OCI-LY7 (cell line): ENCODE measurements at regions not wholly inside any gene's neighbourhood (a gene's known extent, or its start where the extent isn't known, plus 50 kb on each side); places are given as distances from the start of the nearest gene placed in this dataset.

ENCODE experiments used
- BruUV-seq: library from RNA; stranded (reverse); fragments of 400-500 nt; replicated peaks from 2 replicates; lab custom pipeline; 2021; lab: Mats Ljungman, UMichigan
- CTCF ChIA-PET: fragments of 300-600 bp; sonication (Branson Sonifier 250); formaldehyde crosslinking; loops from one replicate; lab custom pipeline; 2022; ENCODE audit warnings: antibody characterized with exemption; ENCODE audit not compliant: unreplicated experiment; lab: Charles Lee
- POLR2A ChIA-PET: fragments of 300-600 bp; sonication (Branson Sonifier 250); formaldehyde crosslinking; loops from one replicate; lab custom pipeline; 2022; ENCODE audit warnings: antibody characterized with exemption; lab: Charles Lee
- DNase-seq: peaks from one replicate; pipeline ENCODE4 v3.0.0-alpha.2; 2015; ENCODE audit warnings: low spot score
- H2AFZ ChIP-seq: fragments of 200-600 bp; sonication (generic), shearing (Covaris generic); 2 replicates; pipeline ENCODE4 v1.6.1; 2014; ENCODE audit warnings: mild to moderate bottlenecking, antibody characterized with exemption, low read length, moderate library complexity
- H3K27ac ChIP-seq: fragments of 200-600 bp; sonication (generic); 2 replicates; pipeline ENCODE4 v1.5.1; 2014; ENCODE audit warnings: mixed run types, low read depth, mild to moderate bottlenecking, moderate library complexity, low read length, inconsistent platforms; ENCODE audit not compliant: poor library complexity, severe bottlenecking
- H3K36me3 ChIP-seq: fragments of 200-600 bp; sonication (generic); 2 replicates; pipeline ENCODE4 v1.6.1; 2014; ENCODE audit warnings: mild to moderate bottlenecking, antibody characterized with exemption, low read length, moderate library complexity, mixed read lengths; ENCODE audit not compliant: insufficient read depth
- H3K4me1 ChIP-seq: fragments of 200-600 bp; sonication (generic); 2 replicates; pipeline ENCODE4 v1.5.1; 2014; ENCODE audit warnings: mild to moderate bottlenecking, low read length; ENCODE audit not compliant: insufficient read depth, poor library complexity, severe bottlenecking
- H3K4me2 ChIP-seq: fragments of 200-600 bp; sonication (generic); 2 replicates; pipeline ENCODE4 v1.6.1; 2014; ENCODE audit warnings: mild to moderate bottlenecking, low read length
- H3K4me3 ChIP-seq: fragments of 200-600 bp; sonication (generic); 2 replicates; pipeline ENCODE4 v1.5.1; 2014; ENCODE audit warnings: mild to moderate bottlenecking, low read depth, low read length; ENCODE audit not compliant: poor library complexity, severe bottlenecking
- H3K79me2 ChIP-seq: fragments of 200-600 bp; sonication (generic); 2 replicates; pipeline ENCODE4 v1.6.1; 2016; ENCODE audit warnings: low read depth, mild to moderate bottlenecking, low read length, moderate library complexity, mixed read lengths; ENCODE audit not compliant: insufficient read depth
- H3K9me2 ChIP-seq: fragments of 200-600 bp; sonication (generic); 2 replicates; pipeline ENCODE4 v1.6.1; 2016; ENCODE audit warnings: mild to moderate bottlenecking, low read length, mixed read lengths; ENCODE audit not compliant: insufficient read depth
- H3K9me3 ChIP-seq: fragments of 200-600 bp; sonication (generic); 2 replicates; pipeline ENCODE4 v1.6.1; 2014; ENCODE audit warnings: mild to moderate bottlenecking, mixed run types, low read length, mixed read lengths
- H4K20me1 ChIP-seq: fragments of 200-600 bp; sonication (generic); 2 replicates; pipeline ENCODE4 v1.6.1; 2014; ENCODE audit warnings: mild to moderate bottlenecking, antibody characterized with exemption, low read length, moderate library complexity, mixed read lengths; ENCODE audit not compliant: insufficient read depth
- CTCF ChIP-seq: fragments of 200-600 bp; sonication (generic); conservative IDR thresholded peaks from 2 replicates; pipeline ENCODE4 v1.5.1; 2014; ENCODE audit warnings: mild to moderate bottlenecking, antibody characterized with exemption, low read length, moderate library complexity, mixed read lengths
- EZH2phosphoT487 ChIP-seq: fragments of 200-600 bp; sonication (generic); IDR thresholded peaks from 2 replicates; pipeline ENCODE4 v1.6.1; 2018; ENCODE audit warnings: low read depth, borderline replicate concordance, mild to moderate bottlenecking, mixed run types, antibody characterized with exemption, low read length, moderate library complexity, mixed read lengths
- intact Hi-C: fragments of 100-400 bp; cut with micrococcal nuclease; formaldehyde crosslinking; loops from one replicate; pipeline ENCODE4 v1.10.0; 2022; ENCODE audit not compliant: unreplicated experiment

- intact Hi-C loops, result no loop called here
- no TSS peak for BruUV-seq
These were observed 680.4 kb upstream of the ITGA1 start for GRCh38 chr5:52107210-52107905.

GRCh38 chr5:52119768-52120167 is 667.9 kb upstream of the ITGA1 start:
- Histone ChIP-seq H3K4me1 (no peaks in the 10 kb centered on the region), H3K9me3 (no peaks in the 10 kb centered on the region), H3K27ac (no peak overlapping the region), H4K20me1 (no peaks in the 10 kb centered on the region), H3K4me3 (no peak overlapping the region), H3K79me2 (no peaks in the 10 kb centered on the region), H3K9me2 (no peaks in the 10 kb centered on the region), H3K36me3 (no peaks in the 10 kb centered on the region), H3K4me2 (no peak overlapping the region), H2AFZ (no peak overlapping the region)
- no TSS peak for BruUV-seq
- TF ChIP-seq CTCF, result no peak
- TF ChIP-seq EZH2phosphoT487, result no peak
- DNase-seq, result no peak
- ChIA-PET CTCF (no interaction called here), POLR2A (interaction anchor here (0.8 kb wide), 1 partner anchor 120 kb away, joined by 3 read pairs; no protein-coding TSS in a partner anchor)
- intact Hi-C loops, result no loop called here

More at GRCh38 chr5:52107210-52107905, 680.4 kb upstream of the ITGA1 start:
- Histone ChIP-seq H3K9me2 (no peaks in the 10 kb centered on the region), H3K4me2 (no peak overlapping the region), H2AFZ (no peak overlapping the region), H3K4me1 (no peaks in the 10 kb centered on the region), H4K20me1 (no peaks in the 10 kb centered on the region), H3K4me3 (no peak overlapping the region), H3K36me3 (no peaks in the 10 kb centered on the region), H3K27ac (no peak overlapping the region), H3K9me3 (no peaks in the 10 kb centered on the region), H3K79me2 (no peaks in the 10 kb centered on the region)
- ChIA-PET POLR2A (no interaction called here), CTCF (no interaction called here)
- TF ChIP-seq CTCF, result no peak
- no peak for TF ChIP-seq EZH2phosphoT487
- DNase-seq, result no peak

- no peak for DNase-seq
- no peak overlapping the region for H3K4me2 ChIP-seq
- no peak overlapping the region for H3K4me3 ChIP-seq
- no peak for TF ChIP-seq CTCF
- TF ChIP-seq EZH2phosphoT487, result no peak
- H3K36me3 ChIP-seq, result no peaks in the 10 kb centered on the region
- intact Hi-C loops, result no loop called here
- ChIA-PET CTCF (no interaction called here), POLR2A (no interaction called here)
- no peaks in the 10 kb centered on the region for H3K9me2 ChIP-seq
- H3K79me2 ChIP-seq, result no peaks in the 10 kb centered on the region
- H3K27ac ChIP-seq, result no peak overlapping the region
- BruUV-seq, result no TSS peak
- H3K9me3 ChIP-seq, result no peaks in the 10 kb centered on the region
- H4K20me1 ChIP-seq, result no peaks in the 10 kb centered on the region
- H2AFZ ChIP-seq, result no peak overlapping the region
- H3K4me1 ChIP-seq, result no peaks in the 10 kb centered on the region
These were observed 655.7 kb upstream of the ITGA1 start for GRCh38 chr5:52132053-52132452.
